Subcutaneous abdominal adipose tissue (tissue), 5 donors: ENCODE measurements at regions not wholly inside any gene's neighbourhood (a gene's known extent, or its start where the extent isn't known, plus 50 kb on each side); places are given as distances from the start of the nearest gene placed in this dataset.

Source experiments
- H3K27ac ChIP-seq: one replicate; pipeline ENCODE4 v1.7.0; 2013; ENCODE audit warnings: low read depth, mild to moderate bottlenecking, inconsistent platforms, low read length, moderate library complexity
- H3K27me3 ChIP-seq, 5 donors: one replicate each; pipeline ENCODE4 v1.7.0; 2013; ENCODE audit warnings: low read length in 5 of 5, inconsistent platforms in 1 of 5; ENCODE audit not compliant: control insufficient read depth in 5 of 5, insufficient read depth in 4 of 5
- H3K36me3 ChIP-seq, 5 donors: one replicate each; pipeline ENCODE4 v1.7.0; 2013; ENCODE audit warnings: low read length in 5 of 5; ENCODE audit not compliant: control insufficient read depth in 5 of 5, insufficient read depth in 5 of 5
- H3K4me1 ChIP-seq, 5 donors: one replicate each; pipeline ENCODE4 v1.7.0; 2013; ENCODE audit warnings: low read length in 5 of 5, mild to moderate bottlenecking in 3 of 5, moderate library complexity in 1 of 5; ENCODE audit not compliant: control insufficient read depth in 5 of 5, insufficient read depth in 5 of 5
- H3K4me3 ChIP-seq, 5 donors: one replicate each; pipeline ENCODE4 v1.7.0; 2013; ENCODE audit warnings: low read length in 5 of 5, low read depth in 1 of 5
- H3K9ac ChIP-seq, 5 donors: one replicate each; pipeline ENCODE4 v1.7.0; 2013; ENCODE audit warnings: low read length in 5 of 5, mild to moderate bottlenecking in 4 of 5, moderate library complexity in 3 of 5
- H3K9me3 ChIP-seq, 5 donors: one replicate each; pipeline ENCODE4 v1.7.0; 2013; ENCODE audit warnings: low read length in 5 of 5; ENCODE audit not compliant: control insufficient read depth in 5 of 5
- donor health status: healthy.
- donor health status: healthy.
- donor health status: healthy.
- donor health status: healthy.
- donor health status: healthy.

- Histone ChIP-seq H3K36me3 (no peaks in the 10 kb centered on the region), H3K9ac (no peak overlapping the region), H3K27ac (no peak overlapping the region), H3K27me3 (no peaks in the 10 kb centered on the region), H3K4me3 (no peak overlapping the region), H3K9me3 (no peaks in the 10 kb centered on the region), H3K4me1 (peaks cover 0 to 8% (median 0%) of the 10 kb centered on the region in 5 donors)
Measured at GRCh38 chr4:176967586-176967985, 174.9 kb upstream of the VEGFC start.

DNA sequence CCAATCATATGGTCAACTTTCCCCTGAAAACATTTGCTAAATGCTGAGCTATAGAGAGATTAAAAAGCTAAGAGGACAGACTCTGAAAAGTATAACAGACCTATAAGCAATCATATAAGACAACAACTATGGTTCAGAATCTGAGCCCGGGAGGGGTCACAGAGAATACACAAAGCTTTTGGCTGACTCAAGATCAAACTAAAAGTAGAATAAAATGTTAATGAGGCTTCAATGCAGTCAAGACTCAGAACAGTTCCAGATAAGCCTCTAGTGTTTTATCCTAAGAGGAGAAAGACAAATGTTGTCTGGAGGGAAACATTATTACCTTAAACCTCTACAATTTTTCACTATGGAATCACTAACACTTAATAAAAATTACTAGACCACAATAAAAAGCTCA, 175.4 kb upstream of the VEGFC start:
- Histone ChIP-seq H3K9me3 (no peaks in the 10 kb centered on the region), H3K27ac (no peak overlapping the region), H3K9ac (no peak overlapping the region), H3K4me1 (peaks cover 0 to 8% (median 0%) of the 10 kb centered on the region in 5 donors), H3K27me3 (no peaks in the 10 kb centered on the region), H3K4me3 (no peak overlapping the region), H3K36me3 (no peaks in the 10 kb centered on the region)

GRCh38 chr4:176969011-176969410, 176.3 kb upstream of the VEGFC start:
- Histone ChIP-seq H3K9ac (no peak overlapping the region), H3K9me3 (no peaks in the 10 kb centered on the region), H3K27ac (no peak overlapping the region), H3K36me3 (no peaks in the 10 kb centered on the region), H3K4me1 (peaks cover 0 to 8% (median 0%) of the 10 kb centered on the region in 5 donors), H3K27me3 (no peaks in the 10 kb centered on the region), H3K4me3 (no peak overlapping the region)

- Histone ChIP-seq H3K4me1 (peaks cover 0 to 8% (median 0%) of the 10 kb centered on the region in 5 donors), H3K27me3 (no peaks in the 10 kb centered on the region), H3K9me3 (no peaks in the 10 kb centered on the region), H3K9ac (no peak overlapping the region), H3K36me3 (no peaks in the 10 kb centered on the region), H3K27ac (no peak overlapping the region), H3K4me3 (no peak overlapping the region)
Measured at GRCh38 chr4:176970853-176971252, 178.1 kb upstream of the VEGFC start.

GRCh38 chr4:176971576-176972115, 178.9 kb upstream of the VEGFC start:
- H3K4me1 ChIP-seq, result peaks cover 0 to 8% (median 0%) of the 10 kb centered on the region in 5 donors
- no peaks in the 10 kb centered on the region for H3K36me3 ChIP-seq
- H3K9me3 ChIP-seq, result no peaks in the 10 kb centered on the region
- no peak overlapping the region for H3K9ac ChIP-seq
- no peak overlapping the region for H3K27ac ChIP-seq
- no peak overlapping the region for H3K4me3 ChIP-seq
- no peaks in the 10 kb centered on the region for H3K27me3 ChIP-seq

DNA sequence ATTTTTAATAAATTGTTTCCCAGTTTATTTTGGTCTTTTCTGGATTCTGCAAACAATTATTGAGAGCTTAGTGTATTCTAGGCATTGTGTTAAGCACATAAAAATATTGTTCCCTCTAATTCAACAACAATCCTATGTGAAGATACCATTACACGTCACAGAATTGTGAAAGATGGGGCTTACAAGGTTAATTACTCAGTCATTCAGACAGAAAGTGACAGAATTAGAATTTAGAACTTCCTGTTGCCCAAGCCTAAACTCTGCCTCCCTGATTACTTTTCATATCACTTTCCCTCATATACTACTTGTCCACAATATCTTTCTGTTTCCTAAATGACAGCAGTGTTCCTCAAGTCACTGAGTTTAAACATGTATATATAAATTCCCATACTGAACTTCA, 186.7 kb upstream of the VEGFC start:
- H3K4me1 ChIP-seq, result peaks cover 0 to 11% (median 6%) of the 10 kb centered on the region in 5 donors
- H3K9ac ChIP-seq, result no peak overlapping the region
- H3K9me3 ChIP-seq, result no peaks in the 10 kb centered on the region

GRCh38 chr4:176981074-176981473, 188.4 kb upstream of the VEGFC start:
- Histone ChIP-seq H3K27ac (no peak overlapping the region), H3K9me3 (no peaks in the 10 kb centered on the region), H3K27me3 (no peaks in the 10 kb centered on the region), H3K4me3 (no peak overlapping the region), H3K36me3 (no peaks in the 10 kb centered on the region), H3K9ac (no peak overlapping the region), H3K4me1 (peaks cover 0 to 11% (median 6%) of the 10 kb centered on the region in 5 donors)

More for the DNA sequence above, 186.7 kb upstream of the VEGFC start:
- H3K27ac ChIP-seq, result no peak overlapping the region
- H3K4me3 ChIP-seq, result no peak overlapping the region
- no peaks in the 10 kb centered on the region for H3K27me3 ChIP-seq
- H3K36me3 ChIP-seq, result no peaks in the 10 kb centered on the region

DNA sequence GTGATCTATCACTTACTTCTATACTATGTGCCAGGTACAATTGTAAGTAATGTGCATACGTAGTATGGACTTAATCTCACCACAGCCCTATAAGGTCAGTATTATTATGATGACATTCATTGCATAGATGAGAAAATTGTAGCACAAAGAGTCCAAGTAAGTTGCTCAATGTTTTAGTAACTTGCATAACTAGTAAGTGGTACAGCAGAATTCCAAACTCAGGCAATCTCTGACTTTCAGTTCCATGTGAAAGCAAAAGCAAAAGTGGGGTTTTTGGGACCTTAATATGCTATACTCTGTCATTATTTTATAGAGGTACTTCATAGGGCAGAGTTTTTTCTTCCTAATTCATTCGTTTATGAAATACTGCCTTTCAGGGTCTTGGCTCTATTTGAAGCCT, 188.8 kb upstream of the VEGFC start:
- Histone ChIP-seq H3K4me1 (peaks cover 0 to 11% (median 6%) of the 10 kb centered on the region in 5 donors), H3K9ac (no peak overlapping the region), H3K27ac (peak overlapping the region; percentile 59), H3K36me3 (no peaks in the 10 kb centered on the region), H3K4me3 (no peak overlapping the region), H3K27me3 (no peaks in the 10 kb centered on the region), H3K9me3 (no peaks in the 10 kb centered on the region)

DNA sequence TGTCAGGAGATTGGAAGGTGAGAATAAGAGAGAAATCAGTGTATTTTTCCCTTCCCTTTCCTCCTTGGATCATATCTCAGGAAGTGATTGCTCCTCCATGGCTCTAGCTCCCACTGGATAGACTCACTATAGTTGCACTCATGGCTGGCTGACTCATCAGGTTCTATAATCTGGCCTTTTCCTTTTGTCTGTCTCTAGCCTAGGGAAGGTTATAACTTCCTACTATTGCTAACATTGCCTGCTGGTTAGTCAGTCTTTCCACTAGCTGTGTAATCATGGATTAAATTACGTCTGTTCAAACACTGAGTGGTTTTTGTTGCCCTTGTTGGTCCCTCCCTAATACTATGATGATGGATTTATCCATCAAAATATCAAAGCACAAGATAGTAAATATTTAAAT, 195.5 kb upstream of the VEGFC start:
- no peak overlapping the region for H3K4me3 ChIP-seq
- no peaks in the 10 kb centered on the region for H3K36me3 ChIP-seq
- no peak overlapping the region for H3K27ac ChIP-seq
- no peaks in the 10 kb centered on the region for H3K4me1 ChIP-seq
- no peaks in the 10 kb centered on the region for H3K9me3 ChIP-seq
- H3K27me3 ChIP-seq, result no peaks in the 10 kb centered on the region
- no peak overlapping the region for H3K9ac ChIP-seq

DNA sequence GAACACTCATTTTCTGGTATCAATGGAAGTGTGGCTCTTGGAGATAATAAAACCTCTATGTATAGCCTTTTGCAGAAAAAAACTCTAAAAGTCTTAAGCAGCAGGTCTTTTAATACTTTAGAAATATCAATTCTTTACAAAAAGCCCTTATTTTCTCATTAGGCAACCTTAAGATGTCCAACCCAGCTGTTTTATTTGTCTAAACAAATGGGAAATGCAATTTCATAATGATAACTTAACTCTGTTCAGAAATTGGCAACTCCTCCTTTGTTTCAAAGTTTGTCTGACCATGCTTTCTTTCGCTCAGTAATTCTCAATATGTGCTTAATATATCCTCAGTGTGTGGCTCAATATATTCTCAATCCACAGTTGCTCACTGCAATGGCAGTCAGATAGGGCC, 196.5 kb upstream of the VEGFC start:
- H3K4me3 ChIP-seq, result no peak overlapping the region
- no peaks in the 10 kb centered on the region for H3K9me3 ChIP-seq
- H3K9ac ChIP-seq, result no peak overlapping the region
- no peaks in the 10 kb centered on the region for H3K36me3 ChIP-seq
- no peak overlapping the region for H3K27ac ChIP-seq
- no peaks in the 10 kb centered on the region for H3K27me3 ChIP-seq
- no peaks in the 10 kb centered on the region for H3K4me1 ChIP-seq
